GM23248 (cell line): ENCODE measurements at regions not wholly inside any gene's neighbourhood (a gene's known extent, or its start where the extent isn't known, plus 50 kb on each side); places are given as distances from the start of the nearest gene placed in this dataset.

Experiments
- DNase-seq: peaks from one replicate; pipeline ENCODE4 v3.0.0-alpha.2; 2015
- H2AFZ ChIP-seq: fragments of 200-600 bp; sonication (generic); 2 replicates; pipeline ENCODE4 v1.6.1; 2016; ENCODE audit warnings: antibody characterized with exemption
- H3F3A ChIP-seq: fragments of 200-600 bp; sonication (generic); 2 replicates; pipeline ENCODE4 v1.6.1; 2016; ENCODE audit warnings: mild to moderate bottlenecking, antibody characterized with exemption, mixed run types; ENCODE audit not compliant: insufficient read depth
- H3K27ac ChIP-seq: fragments of 200-600 bp; sonication (generic); 2 replicates; pipeline ENCODE4 v1.5.1; 2016; ENCODE audit warnings: mild to moderate bottlenecking
- H3K27me3 ChIP-seq: fragments of 200-600 bp; sonication (generic); replicated peaks from 2 replicates; pipeline ENCODE4 v1.6.1; 2016; ENCODE audit warnings: mild to moderate bottlenecking; ENCODE audit not compliant: insufficient read depth
- H3K36me3 ChIP-seq: fragments of 200-600 bp; sonication (generic); 2 replicates; pipeline ENCODE4 v1.6.1; 2016; ENCODE audit warnings: low read depth, mild to moderate bottlenecking
- H3K4me1 ChIP-seq: fragments of 200-600 bp; sonication (generic); 2 replicates; pipeline ENCODE4 v1.6.1; 2016; ENCODE audit warnings: mild to moderate bottlenecking; ENCODE audit not compliant: insufficient read depth
- H3K4me2 ChIP-seq: fragments of 200-600 bp; sonication (generic); one replicate; pipeline ENCODE4 v1.6.1; 2016; ENCODE audit warnings: mild to moderate bottlenecking; ENCODE audit not compliant: unreplicated experiment
- H3K4me3 ChIP-seq: fragments of 200-600 bp; sonication (generic); 2 replicates; pipeline ENCODE4 v1.5.1; 2016; ENCODE audit warnings: mild to moderate bottlenecking
- H3K79me2 ChIP-seq: fragments of 200-600 bp; sonication (generic); 2 replicates; pipeline ENCODE4 v1.6.1; 2016; ENCODE audit warnings: mild to moderate bottlenecking; ENCODE audit not compliant: insufficient read depth
- H3K9ac ChIP-seq: fragments of 200-600 bp; sonication (generic); 2 replicates; pipeline ENCODE4 v1.6.1; 2016; ENCODE audit warnings: mild to moderate bottlenecking
- H3K9me2 ChIP-seq: fragments of 200-600 bp; sonication (generic); 2 replicates; pipeline ENCODE4 v1.6.1; 2016; ENCODE audit warnings: mixed run types, mild to moderate bottlenecking, moderate library complexity; ENCODE audit not compliant: insufficient read depth
- H3K9me3 ChIP-seq: fragments of 200-600 bp; sonication (generic); one replicate; pipeline ENCODE4 v1.6.1; 2017; ENCODE audit warnings: low read depth
- H4K20me1 ChIP-seq: fragments of 200-600 bp; sonication (generic); 2 replicates; pipeline ENCODE4 v1.6.0; 2016; ENCODE audit not compliant: insufficient read depth
- EZH2 ChIP-seq: fragments of 200-600 bp; sonication (generic); IDR thresholded peaks from 2 replicates; pipeline ENCODE4 v1.6.1; 2018; ENCODE audit warnings: antibody characterized with exemption, mild to moderate bottlenecking; ENCODE audit not compliant: insufficient read depth, poor library complexity, severe bottlenecking
- EZH2phosphoT487 ChIP-seq: fragments of 200-600 bp; sonication (generic); IDR thresholded peaks from 2 replicates; pipeline ENCODE4 v1.6.1; 2018; ENCODE audit warnings: antibody characterized with exemption, moderate library complexity, mild to moderate bottlenecking, low read depth; ENCODE audit not compliant: insufficient read depth
- WGBS, 2 experiments: methylation state at CpG; one replicate each; pipeline ENCODE4 v1.1.6; 2015 to 2017; ENCODE audit warnings: low lambda C conversion rate in 2 of 2, low coverage in 1 of 2; ENCODE audit errors: missing lambda C conversion rate in 2 of 2; 5-methylcytosine and 5-hydroxymethylcytosine counted together
- in situ Hi-C: fragments of 300-500 bp; cut with MboI; formaldehyde crosslinking; loops from 2 replicates; pipeline ENCODE4 v1.15.0; 2020

GRCh38 chr7:26930845-26931244 lies 66.5 kb upstream of the SKAP2 start:
- H3K9ac ChIP-seq = no peak overlapping the region
- TF ChIP-seq EZH2 (no peak), EZH2phosphoT487 (no peak)

GRCh38 chr7:26930201-26930600 lies 65.8 kb upstream of the SKAP2 start:
- in situ Hi-C loops = no loop called here
- no peaks in the 10 kb centered on the region for H3K79me2 ChIP-seq
- 3 to 5% methylated on average over 3 of the region's 3 CpGs for WGBS, 2 experiments
- H3K27me3 ChIP-seq = no peaks in the 10 kb centered on the region
- no peaks in the 10 kb centered on the region for H3K9me2 ChIP-seq
- peak overlapping the region; percentile 17 for H3K4me2 ChIP-seq
- H2AFZ ChIP-seq = peak overlapping the region; percentile 46
- peaks cover 14% of the 10 kb centered on the region; the same call in 1 of the 2 replicates for H3F3A ChIP-seq
- no peaks in the 10 kb centered on the region for H4K20me1 ChIP-seq
- TF ChIP-seq EZH2phosphoT487 (no peak), EZH2 (no peak)
- peaks cover 15% of the 10 kb centered on the region; the same call in 1 of the 2 replicates for H3K4me1 ChIP-seq
- no peak overlapping the region for H3K9ac ChIP-seq
- H3K9me3 ChIP-seq = no peaks in the 10 kb centered on the region
- no peaks in the 10 kb centered on the region for H3K36me3 ChIP-seq
- DNase-seq = peak; percentile 71
- peak overlapping the region; percentile 17; the same call in 1 of the 2 replicates for H3K27ac ChIP-seq
- no peak overlapping the region for H3K4me3 ChIP-seq

More at GRCh38 chr7:26930845-26931244, 66.5 kb upstream of the SKAP2 start:
- Histone ChIP-seq H4K20me1 (no peaks in the 10 kb centered on the region), H3F3A (peaks cover 14% of the 10 kb centered on the region; the same call in 1 of the 2 replicates), H3K9me3 (no peaks in the 10 kb centered on the region), H2AFZ (no peak overlapping the region), H3K4me1 (peaks cover 15% of the 10 kb centered on the region; the same call in 1 of the 2 replicates), H3K4me3 (no peak overlapping the region), H3K79me2 (no peaks in the 10 kb centered on the region), H3K9me2 (no peaks in the 10 kb centered on the region), H3K27ac (no peak overlapping the region), H3K27me3 (no peaks in the 10 kb centered on the region), H3K36me3 (no peaks in the 10 kb centered on the region), H3K4me2 (peak overlapping the region; percentile 17)
- DNase-seq = no peak
- in situ Hi-C loops = no loop called here

DNA sequence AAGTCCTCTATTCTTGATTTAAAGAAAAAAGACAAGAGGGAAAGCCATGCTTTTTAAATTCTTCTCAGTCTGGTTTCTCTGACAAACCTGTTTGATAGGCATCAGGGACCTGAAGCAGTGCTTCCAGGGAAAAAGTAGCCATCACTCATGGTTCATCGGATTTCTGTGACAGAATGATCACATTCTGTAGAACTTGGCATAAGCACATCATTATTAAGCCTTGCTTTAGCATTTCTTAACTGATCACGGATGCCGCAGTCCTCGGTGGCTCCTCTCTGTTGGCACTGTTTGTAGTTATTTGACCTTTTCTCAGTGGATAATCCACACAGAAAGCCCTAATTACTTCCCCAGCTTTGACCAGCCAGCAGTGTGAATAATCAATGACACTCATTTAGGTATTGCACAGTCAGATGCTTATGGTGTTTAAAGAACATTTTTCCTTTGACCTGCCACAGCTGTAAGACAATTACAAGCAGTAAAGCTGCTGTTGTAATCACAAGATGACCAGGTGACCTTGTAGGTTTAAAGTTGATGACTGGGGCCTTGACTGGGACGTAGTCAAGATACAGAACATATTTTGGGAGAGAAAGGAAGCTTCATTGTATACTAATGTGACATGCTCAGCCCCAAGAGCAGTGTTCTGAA lies 64.4 kb upstream of the SKAP2 start:
- no peaks in the 10 kb centered on the region for H4K20me1 ChIP-seq
- no peak overlapping the region for H3K4me3 ChIP-seq
- 83 to 84% methylated on average over 5 of the region's 5 CpGs for WGBS, 2 experiments
- H3K9ac ChIP-seq = no peak overlapping the region
- TF ChIP-seq EZH2 (no peak), EZH2phosphoT487 (no peak)
- in situ Hi-C loops = no loop called here
- H3F3A ChIP-seq = peaks cover 14% of the 10 kb centered on the region; the same call in 1 of the 2 replicates
- no peaks in the 10 kb centered on the region for H3K36me3 ChIP-seq
- no peak overlapping the region for H3K4me2 ChIP-seq
- H3K9me2 ChIP-seq = no peaks in the 10 kb centered on the region
- H3K79me2 ChIP-seq = no peaks in the 10 kb centered on the region
- peaks cover 15% of the 10 kb centered on the region; the same call in 1 of the 2 replicates for H3K4me1 ChIP-seq
- no peak overlapping the region for H3K27ac ChIP-seq
- no peaks in the 10 kb centered on the region for H3K9me3 ChIP-seq
- no peaks in the 10 kb centered on the region for H3K27me3 ChIP-seq
- no peak for DNase-seq
- H2AFZ ChIP-seq = no peak overlapping the region

DNA sequence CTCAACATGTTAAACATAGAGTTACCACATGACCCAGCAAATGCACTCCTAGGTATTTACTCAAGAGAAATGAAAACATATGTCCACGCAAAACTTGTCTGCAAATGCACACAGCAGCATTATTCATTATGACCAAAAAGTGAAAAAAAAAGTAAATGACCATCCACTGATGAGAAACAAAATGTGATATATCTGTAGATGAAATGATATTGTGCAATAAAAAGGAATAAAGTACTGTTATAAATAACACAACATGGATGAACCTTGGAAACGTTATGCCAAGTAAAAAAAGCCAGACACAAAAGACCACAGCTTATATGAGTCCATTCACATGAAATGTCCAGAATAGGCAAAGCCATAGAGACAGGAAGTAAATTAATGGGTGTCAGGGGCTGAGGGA lies 61.4 kb upstream of the SKAP2 start:
- Histone ChIP-seq H3K9me3 (no peaks in the 10 kb centered on the region), H4K20me1 (no peaks in the 10 kb centered on the region), H3K4me3 (no peak overlapping the region), H3K9me2 (no peaks in the 10 kb centered on the region), H3K36me3 (no peaks in the 10 kb centered on the region), H2AFZ (no peak overlapping the region), H3K79me2 (no peaks in the 10 kb centered on the region), H3K9ac (no peak overlapping the region), H3K4me1 (peaks cover 13% of the 10 kb centered on the region; the same call in 1 of the 2 replicates), H3K27me3 (no peaks in the 10 kb centered on the region), H3F3A (peaks cover 10% of the 10 kb centered on the region; the same call in 1 of the 2 replicates), H3K27ac (no peak overlapping the region), H3K4me2 (no peak overlapping the region)
- in situ Hi-C loops = no loop called here
- no peak for TF ChIP-seq EZH2
- no peak for TF ChIP-seq EZH2phosphoT487
- 55 to 67% methylated on average over 2 of the region's 2 CpGs for WGBS, 2 experiments
- no peak for DNase-seq
